DOHH2 (cell line): ENCODE measurements at regions not wholly inside any gene's neighbourhood (a gene's known extent, or its start where the extent isn't known, plus 50 kb on each side); places are given as distances from the start of the nearest gene placed in this dataset.

Source experiments
- EZH2phosphoT487 ChIP-seq: fragments of 200-600 bp; sonication (generic); IDR thresholded peaks from 2 replicates; pipeline ENCODE4 v1.6.1; 2017; ENCODE audit warnings: borderline replicate concordance, mild to moderate bottlenecking, antibody characterized with exemption, low read length, moderate library complexity, mixed read lengths
- TF ChIP-seq, protein P1 (sequence below): fragments of 200-600 bp; sonication (generic); IDR thresholded peaks from one replicate; pipeline ENCODE4 v1.5.1; 2014; ENCODE audit warnings: antibody characterized with exemption, mild to moderate bottlenecking, low read depth, low read length; ENCODE audit not compliant: poor library complexity, severe bottlenecking

DNA sequence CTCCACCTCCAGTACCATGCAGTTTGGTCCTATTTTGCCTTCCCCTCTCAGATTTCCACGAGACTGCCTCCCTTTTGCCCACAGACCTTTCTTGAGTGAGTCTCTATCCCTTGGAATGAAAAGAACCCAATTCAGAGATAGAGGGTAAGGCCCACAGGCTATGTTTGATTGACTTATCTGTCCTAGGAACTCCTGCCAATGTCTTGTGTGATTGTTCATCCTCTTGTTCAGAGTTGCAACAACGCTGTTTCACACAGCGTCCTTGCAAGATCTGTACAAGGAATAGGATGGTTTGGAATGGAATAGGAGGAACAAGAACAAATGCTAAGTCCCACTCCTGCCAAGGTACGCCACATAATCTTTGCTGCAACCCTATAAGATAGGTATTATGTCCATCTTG, 142.2 kb upstream of the ABCA1 start:
- TF ChIP-seq, protein P1, sequence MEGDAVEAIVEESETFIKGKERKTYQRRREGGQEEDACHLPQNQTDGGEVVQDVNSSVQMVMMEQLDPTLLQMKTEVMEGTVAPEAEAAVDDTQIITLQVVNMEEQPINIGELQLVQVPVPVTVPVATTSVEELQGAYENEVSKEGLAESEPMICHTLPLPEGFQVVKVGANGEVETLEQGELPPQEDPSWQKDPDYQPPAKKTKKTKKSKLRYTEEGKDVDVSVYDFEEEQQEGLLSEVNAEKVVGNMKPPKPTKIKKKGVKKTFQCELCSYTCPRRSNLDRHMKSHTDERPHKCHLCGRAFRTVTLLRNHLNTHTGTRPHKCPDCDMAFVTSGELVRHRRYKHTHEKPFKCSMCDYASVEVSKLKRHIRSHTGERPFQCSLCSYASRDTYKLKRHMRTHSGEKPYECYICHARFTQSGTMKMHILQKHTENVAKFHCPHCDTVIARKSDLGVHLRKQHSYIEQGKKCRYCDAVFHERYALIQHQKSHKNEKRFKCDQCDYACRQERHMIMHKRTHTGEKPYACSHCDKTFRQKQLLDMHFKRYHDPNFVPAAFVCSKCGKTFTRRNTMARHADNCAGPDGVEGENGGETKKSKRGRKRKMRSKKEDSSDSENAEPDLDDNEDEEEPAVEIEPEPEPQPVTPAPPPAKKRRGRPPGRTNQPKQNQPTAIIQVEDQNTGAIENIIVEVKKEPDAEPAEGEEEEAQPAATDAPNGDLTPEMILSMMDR, result no peak
- no peak for TF ChIP-seq EZH2phosphoT487
